K562 (cell line): ENCODE measurements at regions not wholly inside any gene's neighbourhood (a gene's known extent, or its start where the extent isn't known, plus 50 kb on each side); places are given as distances from the start of the nearest gene placed in this dataset.
A peak's percentile ranks its signal among the peaks of the same experiment; 100 is the strongest.

Experiments used
- ATAC-seq: fragments of 200-7000 bp; cut with Tn5 transposase; 3 replicates; pipeline ENCODE4 v1.9.1; 2020; ENCODE audit warnings: moderate library complexity
- BruUV-seq: library from RNA; stranded (reverse); fragments of 400-500 nt; replicated peaks from 2 replicates; lab custom pipeline; 2021; lab: Mats Ljungman, UMichigan
- CTCF ChIA-PET: fragments of 300-600 bp; formaldehyde crosslinking; extraction: SDS; loops from one replicate; lab custom pipeline; 2021; ENCODE audit warnings: low intra/inter-chr PET ratio; lab: Yijun Ruan, JAX
- POLR2A ChIA-PET: fragments of 300-600, 350-650 bp; sonication (Branson Sonifier 250); formaldehyde crosslinking; extraction: SDS; loops from one replicate; lab custom pipeline; 2021; ENCODE audit warnings: antibody characterized with exemption, inconsistent platforms; lab: Yijun Ruan, JAX
- DNase-seq, 4 experiments: peaks; one replicate each; pipeline versions ENCODE4 v3.0.0 to v3.0.0-alpha.2; 2011 to 2018; ENCODE audit warnings: low spot score in 3 of 4, mixed read lengths in 3 of 4; ENCODE audit errors: extremely low read depth in 1 of 4
- FAIRE-seq: peaks from 2 replicates; lab custom pipeline; 2011; peaks lifted over from hg19 to GRCh38; lab: Jason Lieb, UNC
- H2AFZ ChIP-seq: 2 replicates; pipeline ENCODE4 v1.6.0; 2011; ENCODE audit warnings: low read depth, low read length, control low read depth, inconsistent platforms
- H3K27ac ChIP-seq: fragments of 200-600 bp; 3 replicates; pipeline ENCODE4 v1.8.0; 2011; ENCODE audit warnings: low read depth, mild to moderate bottlenecking, control low read depth, inconsistent platforms, low read length, moderate library complexity, mixed read lengths; ENCODE audit errors: extremely low read depth
- H3K27me3 ChIP-seq, 2 experiments: fragments of 300-600 bp in 1 of 2; 2 replicates in 1 of 2; 3 replicates in 1 of 2; pipeline versions ENCODE4 v1.6.0 to v1.8.0; 2011; ENCODE audit warnings: inconsistent platforms in 2 of 2, low read length in 2 of 2, mild to moderate bottlenecking in 1 of 2, mixed read lengths in 1 of 2, moderate library complexity in 1 of 2; ENCODE audit not compliant: control insufficient read depth in 2 of 2, insufficient read depth in 2 of 2
- H3K36me3 ChIP-seq: fragments of 300-600 bp; 3 replicates; pipeline ENCODE4 v1.8.0; 2011; ENCODE audit warnings: mild to moderate bottlenecking, low read length, inconsistent platforms; ENCODE audit not compliant: control insufficient read depth, insufficient read depth
- H3K4me1 ChIP-seq, 2 experiments: fragments of 200-600 bp in 1 of 2; replicated peaks in 1 of 2; 2 replicates in 1 of 2; 3 replicates in 1 of 2; pipeline versions ENCODE4 v1.5.1 to v1.8.0; 2011; ENCODE audit warnings: inconsistent platforms in 2 of 2, low read length in 2 of 2, mild to moderate bottlenecking in 1 of 2, mixed read lengths in 1 of 2, moderate library complexity in 1 of 2; ENCODE audit not compliant: control insufficient read depth in 2 of 2, insufficient read depth in 2 of 2
- H3K4me2 ChIP-seq: 2 replicates; pipeline ENCODE4 v1.6.1; 2011; ENCODE audit warnings: low read length, control low read depth, inconsistent platforms, mixed read lengths; ENCODE audit not compliant: insufficient read depth
- H3K4me3 ChIP-seq: fragments of 200-600 bp; sonication (generic), shearing (Covaris generic); 2 replicates; pipeline ENCODE4 v1.5.1; 2016; ENCODE audit warnings: control low read depth, inconsistent platforms
- H3K79me2 ChIP-seq: fragments of 200-600 bp; 3 replicates; pipeline ENCODE4 v1.8.0; 2011; ENCODE audit warnings: low read length, inconsistent platforms; ENCODE audit not compliant: control insufficient read depth, insufficient read depth
- H3K9ac ChIP-seq, 2 experiments: 2 replicates each; pipeline versions ENCODE4 v1.6.0 to v1.6.1; 2011; ENCODE audit warnings: low read depth in 2 of 2, low read length in 2 of 2, control low read depth in 1 of 2, inconsistent platforms in 1 of 2, mild to moderate bottlenecking in 1 of 2, mixed read lengths in 1 of 2; ENCODE audit not compliant: insufficient read depth in 1 of 2
- H3K9me1 ChIP-seq: one replicate; pipeline ENCODE4 v1.6.0; 2011; ENCODE audit warnings: inconsistent platforms, mild to moderate bottlenecking, low read length, moderate library complexity; ENCODE audit not compliant: control insufficient read depth, insufficient read depth
- H3K9me3 ChIP-seq: replicated peaks from 2 replicates; pipeline ENCODE4 v1.5.1; 2011; ENCODE audit warnings: low read depth, low read length, inconsistent platforms; ENCODE audit not compliant: control insufficient read depth, insufficient read depth
- H4K20me1 ChIP-seq: replicated peaks from 2 replicates; pipeline ENCODE4 v1.6.1; 2011; ENCODE audit warnings: low read length, inconsistent platforms, mixed read lengths; ENCODE audit not compliant: control insufficient read depth, insufficient read depth
- ARID3B ChIP-seq: fragments of 250-450 bp; sonication (Bioruptor Pico); IDR thresholded peaks from 2 replicates; pipeline ENCODE4 v1.4.0; 2020; ENCODE audit warnings: borderline replicate concordance
- EP300 ChIP-seq: IDR thresholded peaks from 2 replicates; pipeline ENCODE4 v1.6.1; 2012; ENCODE audit warnings: low read length, improper control_type of control experiment
- FOXA3 ChIP-seq, 2 experiments: fragments of 450-650 bp in 1 of 2; sonication (generic) in 1 of 2; formaldehyde crosslinking; IDR thresholded peaks in 1 of 2; conservative IDR thresholded peaks in 1 of 2; 2 replicates each; pipeline versions ENCODE4 v1.4.0 to v1.8.0; 2020 to 2022; ENCODE audit warnings: mild to moderate bottlenecking in 2 of 2, missing genetic modification reagents in 1 of 2
- IRF1 ChIP-seq: sonication (generic); formaldehyde crosslinking; IDR thresholded peaks from 2 replicates; pipeline ENCODE4 v1.8.0; 2022; ENCODE audit warnings: missing genetic modification reagents, mild to moderate bottlenecking, borderline replicate concordance
- MEIS2 ChIP-seq: fragments of 450-650 bp; IDR thresholded peaks from 2 replicates; pipeline ENCODE4 v1.6.1; 2014; ENCODE audit warnings: mild to moderate bottlenecking; ENCODE audit not compliant: partially characterized antibody
- NFIC ChIP-seq: fragments of 450-650 bp; IDR thresholded peaks from 2 replicates; pipeline ENCODE4 v1.6.1; 2017; ENCODE audit warnings: mild to moderate bottlenecking, inconsistent platforms
- NFIX ChIP-seq: fragments of 250-450 bp; sonication (Bioruptor Pico); IDR thresholded peaks from 2 replicates; pipeline ENCODE4 v1.4.0; 2020; ENCODE audit warnings: low read depth, mild to moderate bottlenecking, moderate library complexity
- PHB2 ChIP-seq: fragments of 450-650 bp; IDR thresholded peaks from 2 replicates; pipeline ENCODE4 v1.6.1; 2017; ENCODE audit warnings: low read depth
- PKNOX1 ChIP-seq: fragments of 450-650 bp; IDR thresholded peaks from 2 replicates; pipeline ENCODE4 v1.6.1; 2016
- RBM17 ChIP-seq: fragments of 200-400 bp; formaldehyde crosslinking; IDR thresholded peaks from 2 replicates; pipeline ENCODE4 v1.6.1; 2017; ENCODE audit warnings: low read depth, mild to moderate bottlenecking, low read length, borderline replicate concordance
- SOX6 ChIP-seq: fragments of 450-650 bp; IDR thresholded peaks from 2 replicates; pipeline ENCODE4 v1.6.1; 2014; ENCODE audit warnings: mild to moderate bottlenecking
- YBX1 ChIP-seq: fragments of 450-650 bp; IDR thresholded peaks from 2 replicates; pipeline ENCODE4 v1.7.1; 2016; ENCODE audit warnings: mild to moderate bottlenecking
- ZNF778 ChIP-seq: fragments of 450-650 bp; formaldehyde crosslinking; IDR thresholded peaks from 2 replicates; pipeline ENCODE4 v1.4.0; 2020; ENCODE audit warnings: mild to moderate bottlenecking, moderate library complexity
- WGBS: fragments of 100-300 bp; shearing (Covaris generic); methylation state at CpG from one replicate; pipeline ENCODE4 v1.1.6; 2016; ENCODE audit warnings: low coverage, mixed read lengths; ENCODE audit not compliant: insufficient coverage; ENCODE audit errors: missing lambda C conversion rate; 5-methylcytosine and 5-hydroxymethylcytosine counted together
- in situ Hi-C: fragments of 300-500 bp; cut with MboI; formaldehyde crosslinking; loops from 4 replicates; pipeline ENCODE4 v1.15.0; 2018; ENCODE audit warnings: inconsistent platforms, mixed read lengths
- intact Hi-C: fragments of 100-400 bp; cut with micrococcal nuclease; formaldehyde crosslinking; loops from 2 replicates; pipeline ENCODE4 v1.14.2; 2022
- TF ChIP-seq, protein P1 (sequence below): IDR thresholded peaks from 2 replicates; pipeline ENCODE4 v1.6.1; 2011; ENCODE audit warnings: borderline replicate concordance, low read depth, mild to moderate bottlenecking, moderate library complexity, low read length; ENCODE audit not compliant: insufficient read depth, poor library complexity, severe bottlenecking
- TF ChIP-seq, protein P2 (sequence below): sonication (generic); formaldehyde crosslinking; IDR thresholded peaks from 2 replicates; pipeline ENCODE4 v1.8.0; 2022; ENCODE audit warnings: missing genetic modification reagents, mild to moderate bottlenecking, borderline replicate concordance

GRCh38 chr6:156421933-156422332 is 355.2 kb upstream of the ARID1B start:
- H3K9ac ChIP-seq: no peak overlapping the region
- intact Hi-C loops (no loop called here), in situ Hi-C loops (no loop called here)
- no peak overlapping the region for H3K4me2 ChIP-seq
- no peaks in the 10 kb centered on the region for H3K27me3 ChIP-seq
- FAIRE-seq: no peak
- ChIA-PET POLR2A (no interaction called here), CTCF (no interaction called here)
- no peaks in the 10 kb centered on the region for H3K9me1 ChIP-seq
- no peaks in the 10 kb centered on the region for H3K79me2 ChIP-seq
- H3K36me3 ChIP-seq: no peaks in the 10 kb centered on the region
- no peak for ATAC-seq
- no TSS peak for BruUV-seq
- no peak overlapping the region for H3K4me3 ChIP-seq
- no peaks in the 10 kb centered on the region for H4K20me1 ChIP-seq
- H3K9me3 ChIP-seq: no peaks in the 10 kb centered on the region
- peaks cover 2 to 7% of the 10 kb centered on the region in 2 experiments; a peak in 3 of 5 replicates for H3K4me1 ChIP-seq
- no peak overlapping the region for H3K27ac ChIP-seq
- DNase-seq: no peak
- 0% methylated on average over 2 of the region's 2 CpGs for WGBS
- no peak overlapping the region for H2AFZ ChIP-seq
- no peak for TF ChIP-seq PHB2
- 0 out of 2 replicates have a peak, but pooled peaks have one; percentile 33 for TF ChIP-seq EP300
- TF ChIP-seq NFIX (CRISPR knock-in tag): no peak
- peak; percentile 64 for TF ChIP-seq MEIS2
- TF ChIP-seq, protein P1, sequence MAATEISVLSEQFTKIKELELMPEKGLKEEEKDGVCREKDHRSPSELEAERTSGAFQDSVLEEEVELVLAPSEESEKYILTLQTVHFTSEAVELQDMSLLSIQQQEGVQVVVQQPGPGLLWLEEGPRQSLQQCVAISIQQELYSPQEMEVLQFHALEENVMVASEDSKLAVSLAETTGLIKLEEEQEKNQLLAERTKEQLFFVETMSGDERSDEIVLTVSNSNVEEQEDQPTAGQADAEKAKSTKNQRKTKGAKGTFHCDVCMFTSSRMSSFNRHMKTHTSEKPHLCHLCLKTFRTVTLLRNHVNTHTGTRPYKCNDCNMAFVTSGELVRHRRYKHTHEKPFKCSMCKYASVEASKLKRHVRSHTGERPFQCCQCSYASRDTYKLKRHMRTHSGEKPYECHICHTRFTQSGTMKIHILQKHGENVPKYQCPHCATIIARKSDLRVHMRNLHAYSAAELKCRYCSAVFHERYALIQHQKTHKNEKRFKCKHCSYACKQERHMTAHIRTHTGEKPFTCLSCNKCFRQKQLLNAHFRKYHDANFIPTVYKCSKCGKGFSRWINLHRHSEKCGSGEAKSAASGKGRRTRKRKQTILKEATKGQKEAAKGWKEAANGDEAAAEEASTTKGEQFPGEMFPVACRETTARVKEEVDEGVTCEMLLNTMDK: no peak
- TF ChIP-seq ARID3B (CRISPR knock-in tag): no peak
- no peak for TF ChIP-seq IRF1 (CRISPR knock-in tag)
- no peak for TF ChIP-seq RBM17
- TF ChIP-seq FOXA3 (CRISPR knock-in tag; conservative IDR thresholded peaks at IDR 0.05 in 1 of 2, IDR thresholded peaks at IDR 0.05 in 1 of 2): peak in 1 of 2 experiments; percentile 97; a peak in 2 of 4 replicates
- TF ChIP-seq, protein P2, sequence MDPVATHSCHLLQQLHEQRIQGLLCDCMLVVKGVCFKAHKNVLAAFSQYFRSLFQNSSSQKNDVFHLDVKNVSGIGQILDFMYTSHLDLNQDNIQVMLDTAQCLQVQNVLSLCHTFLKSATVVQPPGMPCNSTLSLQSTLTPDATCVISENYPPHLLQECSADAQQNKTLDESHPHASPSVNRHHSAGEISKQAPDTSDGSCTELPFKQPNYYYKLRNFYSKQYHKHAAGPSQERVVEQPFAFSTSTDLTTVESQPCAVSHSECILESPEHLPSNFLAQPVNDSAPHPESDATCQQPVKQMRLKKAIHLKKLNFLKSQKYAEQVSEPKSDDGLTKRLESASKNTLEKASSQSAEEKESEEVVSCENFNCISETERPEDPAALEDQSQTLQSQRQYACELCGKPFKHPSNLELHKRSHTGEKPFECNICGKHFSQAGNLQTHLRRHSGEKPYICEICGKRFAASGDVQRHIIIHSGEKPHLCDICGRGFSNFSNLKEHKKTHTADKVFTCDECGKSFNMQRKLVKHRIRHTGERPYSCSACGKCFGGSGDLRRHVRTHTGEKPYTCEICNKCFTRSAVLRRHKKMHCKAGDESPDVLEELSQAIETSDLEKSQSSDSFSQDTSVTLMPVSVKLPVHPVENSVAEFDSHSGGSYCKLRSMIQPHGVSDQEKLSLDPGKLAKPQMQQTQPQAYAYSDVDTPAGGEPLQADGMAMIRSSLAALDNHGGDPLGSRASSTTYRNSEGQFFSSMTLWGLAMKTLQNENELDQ (CRISPR knock-in tag): no peak
- no peak for TF ChIP-seq NFIC
- TF ChIP-seq PKNOX1: peak; percentile 41; the same call in 1 of the 2 replicates
- TF ChIP-seq ZNF778 (CRISPR knock-in tag): no peak
- no peak for TF ChIP-seq YBX1
- TF ChIP-seq SOX6: no peak
